ENCODE measurements at regions not wholly inside any gene's neighbourhood (a gene's known extent, or its start where the extent isn't known, plus 50 kb on each side); places are given as distances from the start of the nearest gene placed in this dataset.

DNA sequence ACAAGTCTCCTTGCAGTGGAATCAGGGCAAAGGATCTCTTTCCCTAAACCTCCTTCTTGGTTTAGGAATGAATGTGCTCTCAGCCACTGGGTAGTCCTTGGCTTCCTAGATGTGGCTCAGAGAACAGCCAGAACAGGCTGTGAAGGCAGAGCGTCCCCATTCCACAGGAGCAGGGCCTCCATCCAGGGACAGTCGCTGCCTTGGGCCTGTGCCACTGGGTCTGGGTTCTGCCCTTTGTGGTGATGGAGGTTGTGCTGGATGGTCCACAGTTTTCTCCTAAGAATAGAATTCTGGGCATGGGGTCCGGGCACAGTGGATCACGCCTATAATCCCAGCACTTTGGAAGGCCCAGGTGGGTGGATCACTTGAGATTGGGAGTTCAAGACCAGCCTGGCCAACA is 516.5 kb upstream of the RAB6C start:
- no peak overlapping the region for H3K4me3 ChIP-seq (ENCODE audit: low read length)
- Mint-ChIP-seq H3K9me3 (peaks cover 0 to 3% (median 0%) of the 10 kb centered on the region in 5 donors), H3K4me3 (no peak overlapping the region), H3K27ac (no peak overlapping the region), H3K4me1 (no peaks in the 10 kb centered on the region), H3K27me3 (no peaks in the 10 kb centered on the region), H3K36me3 (no peaks in the 10 kb centered on the region)
- CTCF ChIA-PET = no interaction called here
- H3K27me3 ChIP-seq (ENCODE audit: insufficient read depth, low read length, poor library complexity, severe bottlenecking) = no peaks in the 10 kb centered on the region
- no peaks in the 10 kb centered on the region for H3K36me3 ChIP-seq (ENCODE audit: insufficient read depth, low read length)
- POLR2A ChIA-PET = no interaction called here
- H3K27ac ChIP-seq (ENCODE audit: low read depth, low read length) = no peak overlapping the region
- H3K4me1 ChIP-seq (ENCODE audit: insufficient read depth, low read length) = no peaks in the 10 kb centered on the region
- no peaks in the 10 kb centered on the region for H3K9me3 ChIP-seq (ENCODE audit: low read length)
- no peak for DNase-seq

DNA sequence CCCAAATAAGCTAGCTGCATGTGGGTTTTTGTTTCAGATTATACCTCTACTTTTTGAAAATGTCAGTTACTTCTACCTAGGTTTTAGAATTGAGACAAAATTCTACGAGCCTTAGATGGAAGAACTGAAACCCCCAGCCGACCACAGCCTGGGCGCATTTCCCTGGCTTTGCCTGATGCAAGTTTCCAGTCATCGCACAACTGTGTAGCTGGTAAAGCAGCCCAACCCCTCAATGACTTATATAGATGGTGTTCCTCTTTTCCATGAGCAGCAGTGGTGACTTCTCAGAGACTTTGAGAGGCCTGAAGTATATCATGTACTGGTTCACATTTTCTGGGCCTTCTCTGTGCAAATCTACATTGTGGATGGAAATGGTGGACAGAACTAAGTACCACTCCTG is 515.4 kb upstream of the RAB6C start:
- peaks cover 0 to 3% (median 0%) of the 10 kb centered on the region in 5 donors for H3K9me3 Mint-ChIP-seq
- no peaks in the 10 kb centered on the region for H3K27me3 ChIP-seq (ENCODE audit: insufficient read depth, low read length, poor library complexity, severe bottlenecking)
- H3K36me3 Mint-ChIP-seq = no peaks in the 10 kb centered on the region
- CTCF ChIA-PET = no interaction called here
- H3K4me3 Mint-ChIP-seq = no peak overlapping the region
- no peak overlapping the region for H3K27ac ChIP-seq (ENCODE audit: low read depth, low read length)
- H3K27me3 Mint-ChIP-seq = no peaks in the 10 kb centered on the region
- H3K9me3 ChIP-seq (ENCODE audit: low read length) = no peaks in the 10 kb centered on the region
- no peak for DNase-seq
- no peaks in the 10 kb centered on the region for H3K4me1 Mint-ChIP-seq
- H3K4me1 ChIP-seq (ENCODE audit: insufficient read depth, low read length) = no peaks in the 10 kb centered on the region
- H3K27ac Mint-ChIP-seq = no peak overlapping the region
- no peaks in the 10 kb centered on the region for H3K36me3 ChIP-seq (ENCODE audit: insufficient read depth, low read length)
- POLR2A ChIA-PET = no interaction called here
- H3K4me3 ChIP-seq (ENCODE audit: low read length) = no peak overlapping the region

- no peaks in the 10 kb centered on the region for H3K4me1 ChIP-seq (ENCODE audit: insufficient read depth, low read length)
- CTCF ChIA-PET = no interaction called here
- H3K27me3 Mint-ChIP-seq = no peaks in the 10 kb centered on the region
- no peaks in the 10 kb centered on the region for H3K36me3 Mint-ChIP-seq
- no peak overlapping the region for H3K27ac ChIP-seq (ENCODE audit: low read depth, low read length)
- no peaks in the 10 kb centered on the region for H3K36me3 ChIP-seq (ENCODE audit: insufficient read depth, low read length)
- POLR2A ChIA-PET = no interaction called here
- no peaks in the 10 kb centered on the region for H3K9me3 ChIP-seq (ENCODE audit: low read length)
- H3K9me3 Mint-ChIP-seq = peaks cover 0 to 3% (median 0%) of the 10 kb centered on the region in 5 donors
- no peak overlapping the region for H3K4me3 Mint-ChIP-seq
- no peaks in the 10 kb centered on the region for H3K27me3 ChIP-seq (ENCODE audit: insufficient read depth, low read length, poor library complexity, severe bottlenecking)
- no peak for DNase-seq
- H3K4me1 Mint-ChIP-seq = no peaks in the 10 kb centered on the region
- H3K27ac Mint-ChIP-seq = no peak overlapping the region
- H3K4me3 ChIP-seq (ENCODE audit: low read length) = no peak overlapping the region
These were observed 514.8 kb upstream of the RAB6C start for GRCh38 chr2:129464631-129465030.

DNA sequence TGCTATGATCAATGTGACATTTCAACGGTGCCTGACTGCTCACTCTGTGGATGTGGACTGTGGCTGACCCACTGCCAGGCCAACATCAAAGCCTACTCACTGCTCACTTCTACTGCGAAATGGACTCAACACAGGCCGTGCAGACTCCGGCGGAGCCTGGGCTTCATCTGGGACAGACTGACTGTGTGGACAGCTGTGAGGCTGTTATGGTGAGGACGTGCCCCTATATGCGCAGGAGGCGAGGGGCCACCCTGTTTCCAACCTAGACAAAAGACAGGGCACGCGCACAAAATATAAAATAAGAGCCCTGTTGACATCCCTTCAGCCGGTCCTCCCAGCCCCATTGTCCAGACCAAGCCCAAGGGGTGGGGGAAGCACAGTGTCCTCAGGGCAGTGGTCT is 514.4 kb upstream of the RAB6C start:
- no peaks in the 10 kb centered on the region for H3K36me3 ChIP-seq (ENCODE audit: insufficient read depth, low read length)
- no peaks in the 10 kb centered on the region for H3K27me3 ChIP-seq (ENCODE audit: insufficient read depth, low read length, poor library complexity, severe bottlenecking)
- CTCF ChIA-PET = no interaction called here
- H3K9me3 ChIP-seq (ENCODE audit: low read length) = no peaks in the 10 kb centered on the region
- H3K4me1 ChIP-seq (ENCODE audit: insufficient read depth, low read length) = no peaks in the 10 kb centered on the region
- Mint-ChIP-seq H3K4me1 (no peaks in the 10 kb centered on the region), H3K36me3 (no peaks in the 10 kb centered on the region), H3K27ac (no peak overlapping the region), H3K9me3 (peaks cover 0 to 4% (median 0%) of the 10 kb centered on the region in 5 donors), H3K4me3 (no peak overlapping the region), H3K27me3 (no peaks in the 10 kb centered on the region)
- H3K27ac ChIP-seq (ENCODE audit: low read depth, low read length) = no peak overlapping the region
- POLR2A ChIA-PET = no interaction called here
- no peak overlapping the region for H3K4me3 ChIP-seq (ENCODE audit: low read length)
- no peak for DNase-seq

DNA sequence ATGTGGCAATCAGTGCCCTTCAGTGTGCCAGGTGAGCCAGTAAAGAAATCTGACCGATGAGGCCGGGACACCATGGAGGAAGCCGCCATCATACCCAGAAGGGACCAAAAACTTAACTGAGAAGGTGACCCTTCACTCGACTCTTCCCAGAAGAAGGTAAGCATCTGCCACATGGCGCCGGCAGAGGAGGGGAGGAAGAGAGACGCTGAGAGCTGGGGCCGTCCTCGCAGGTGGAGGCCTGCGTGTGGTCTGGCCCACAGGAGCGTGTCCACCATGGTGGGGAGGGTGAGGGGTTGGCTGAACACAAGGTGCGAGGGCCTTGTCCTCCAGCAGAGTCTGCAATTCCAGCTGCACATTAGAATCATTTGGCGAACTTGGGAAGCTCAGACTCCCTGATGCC is 513.1 kb upstream of the RAB6C start:
- Histone ChIP-seq H3K36me3 (ENCODE audit: insufficient read depth, low read length) (no peaks in the 10 kb centered on the region), H3K4me1 (ENCODE audit: insufficient read depth, low read length) (no peaks in the 10 kb centered on the region), H3K27ac (ENCODE audit: low read depth, low read length) (no peak overlapping the region), H3K4me3 (ENCODE audit: low read length) (no peak overlapping the region), H3K27me3 (ENCODE audit: insufficient read depth, low read length, poor library complexity, severe bottlenecking) (no peaks in the 10 kb centered on the region), H3K9me3 (ENCODE audit: low read length) (no peaks in the 10 kb centered on the region)
- DNase-seq = no peak
- POLR2A ChIA-PET = no interaction called here
- Mint-ChIP-seq H3K4me3 (no peak overlapping the region), H3K9me3 (peaks cover 0 to 7% (median 0%) of the 10 kb centered on the region in 5 donors), H3K27me3 (no peaks in the 10 kb centered on the region), H3K27ac (no peak overlapping the region), H3K4me1 (no peaks in the 10 kb centered on the region), H3K36me3 (no peaks in the 10 kb centered on the region)
- CTCF ChIA-PET = no interaction called here

- Histone ChIP-seq H3K9me3 (ENCODE audit: low read length) (no peaks in the 10 kb centered on the region), H3K27me3 (ENCODE audit: insufficient read depth, low read length, poor library complexity, severe bottlenecking) (no peaks in the 10 kb centered on the region), H3K36me3 (ENCODE audit: insufficient read depth, low read length) (no peaks in the 10 kb centered on the region), H3K4me1 (ENCODE audit: insufficient read depth, low read length) (no peaks in the 10 kb centered on the region), H3K27ac (ENCODE audit: low read depth, low read length) (no peak overlapping the region), H3K4me3 (ENCODE audit: low read length) (no peak overlapping the region)
- H3K4me1 Mint-ChIP-seq = no peaks in the 10 kb centered on the region
- H3K9me3 Mint-ChIP-seq = peaks cover 0 to 7% (median 0%) of the 10 kb centered on the region in 5 donors
- no peak for DNase-seq
- ChIA-PET POLR2A (no interaction called here), CTCF (no interaction called here)
- no peaks in the 10 kb centered on the region for H3K36me3 Mint-ChIP-seq
- no peak overlapping the region for H3K4me3 Mint-ChIP-seq
- H3K27ac Mint-ChIP-seq = no peak overlapping the region
- H3K27me3 Mint-ChIP-seq = no peaks in the 10 kb centered on the region
These were observed 512.3 kb upstream of the RAB6C start for GRCh38 chr2:129467012-129467779.

DNA sequence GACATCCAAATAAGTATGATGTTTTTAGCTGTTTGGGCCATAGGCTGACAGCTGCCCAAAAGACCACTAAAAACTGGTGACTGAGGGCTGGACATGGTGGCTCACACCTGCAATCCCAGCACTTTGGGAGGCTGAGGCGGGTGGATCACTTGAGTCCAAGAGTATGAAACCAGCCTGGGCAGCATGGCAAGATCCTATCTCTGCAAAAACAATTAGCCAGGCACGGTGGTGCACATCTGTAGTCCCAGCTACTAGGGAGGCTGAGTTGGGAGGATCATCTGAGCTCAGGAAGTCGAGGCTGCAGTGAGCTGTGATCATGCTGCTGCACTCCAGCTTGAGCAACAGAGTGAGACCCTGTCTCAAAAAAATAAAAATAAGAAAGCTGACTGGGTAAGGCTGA is 511.5 kb upstream of the RAB6C start:
- Histone ChIP-seq H3K4me1 (ENCODE audit: insufficient read depth, low read length) (no peaks in the 10 kb centered on the region), H3K27ac (ENCODE audit: low read depth, low read length) (no peak overlapping the region), H3K27me3 (ENCODE audit: insufficient read depth, low read length, poor library complexity, severe bottlenecking) (no peaks in the 10 kb centered on the region), H3K9me3 (ENCODE audit: low read length) (no peaks in the 10 kb centered on the region), H3K4me3 (ENCODE audit: low read length) (no peak overlapping the region), H3K36me3 (ENCODE audit: insufficient read depth, low read length) (no peaks in the 10 kb centered on the region)
- Mint-ChIP-seq H3K36me3 (no peaks in the 10 kb centered on the region), H3K4me1 (no peaks in the 10 kb centered on the region), H3K27me3 (no peaks in the 10 kb centered on the region), H3K27ac (no peak overlapping the region), H3K9me3 (peaks cover 0 to 7% (median 0%) of the 10 kb centered on the region in 5 donors), H3K4me3 (no peak overlapping the region)
- ChIA-PET CTCF (no interaction called here), POLR2A (no interaction called here)
- DNase-seq = no peak

DNA sequence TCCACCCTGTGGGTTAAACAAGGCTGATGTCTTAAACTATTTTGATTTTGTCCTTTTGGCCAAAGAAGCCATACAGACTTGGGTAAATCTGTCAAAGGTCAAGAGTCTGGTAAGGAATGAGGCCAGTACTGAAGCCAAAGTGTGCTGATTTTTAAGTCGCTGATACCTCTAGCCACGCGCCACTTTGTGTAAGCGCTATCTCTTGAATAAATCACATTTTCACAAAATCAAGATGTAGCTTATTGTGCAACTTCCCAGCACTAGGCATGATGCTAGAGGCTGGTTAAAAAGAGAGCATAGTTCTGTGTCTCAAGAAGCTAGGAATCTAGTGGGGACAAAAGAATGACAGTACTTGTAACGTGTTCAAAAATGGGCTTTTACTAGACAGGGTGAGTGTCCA is 510.6 kb upstream of the RAB6C start:
- Histone ChIP-seq H3K9me3 (ENCODE audit: low read length) (no peaks in the 10 kb centered on the region), H3K4me1 (ENCODE audit: insufficient read depth, low read length) (no peaks in the 10 kb centered on the region), H3K36me3 (ENCODE audit: insufficient read depth, low read length) (no peaks in the 10 kb centered on the region), H3K4me3 (ENCODE audit: low read length) (no peak overlapping the region), H3K27me3 (ENCODE audit: insufficient read depth, low read length, poor library complexity, severe bottlenecking) (no peaks in the 10 kb centered on the region), H3K27ac (ENCODE audit: low read depth, low read length) (no peak overlapping the region)
- CTCF ChIA-PET = no interaction called here
- POLR2A ChIA-PET = no interaction called here
- peaks cover 0 to 7% (median 0%) of the 10 kb centered on the region in 5 donors for H3K9me3 Mint-ChIP-seq
- no peak for DNase-seq
- no peaks in the 10 kb centered on the region for H3K4me1 Mint-ChIP-seq
- no peaks in the 10 kb centered on the region for H3K36me3 Mint-ChIP-seq
- no peak overlapping the region for H3K27ac Mint-ChIP-seq
- no peaks in the 10 kb centered on the region for H3K27me3 Mint-ChIP-seq
- H3K4me3 Mint-ChIP-seq = no peak overlapping the region

DNA sequence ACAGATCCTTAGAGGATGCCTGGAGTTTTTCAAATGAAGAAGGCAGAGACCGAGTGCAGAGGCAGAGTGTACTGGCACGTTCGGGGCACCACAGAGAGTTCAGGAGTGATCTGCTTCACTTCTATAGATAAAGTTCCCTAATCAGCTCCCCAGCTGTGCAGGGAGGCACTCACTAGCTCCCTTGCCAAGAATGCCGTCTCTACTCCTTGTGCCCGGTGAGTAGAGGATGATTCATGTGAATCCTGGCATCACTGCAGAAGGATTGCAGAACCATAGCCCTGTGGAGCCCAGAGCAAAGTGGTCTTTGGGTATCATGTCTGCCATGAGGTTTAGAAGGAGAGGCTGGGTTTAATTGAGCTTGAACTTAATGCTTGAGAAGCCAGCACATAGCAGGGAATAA is 510.1 kb upstream of the RAB6C start:
- Histone ChIP-seq H3K36me3 (ENCODE audit: insufficient read depth, low read length) (no peaks in the 10 kb centered on the region), H3K4me3 (ENCODE audit: low read length) (no peak overlapping the region), H3K27me3 (ENCODE audit: insufficient read depth, low read length, poor library complexity, severe bottlenecking) (no peaks in the 10 kb centered on the region), H3K4me1 (ENCODE audit: insufficient read depth, low read length) (no peaks in the 10 kb centered on the region), H3K9me3 (ENCODE audit: low read length) (no peaks in the 10 kb centered on the region), H3K27ac (ENCODE audit: low read depth, low read length) (no peak overlapping the region)
- Mint-ChIP-seq H3K4me1 (no peaks in the 10 kb centered on the region), H3K27ac (no peak overlapping the region), H3K27me3 (no peaks in the 10 kb centered on the region), H3K36me3 (no peaks in the 10 kb centered on the region), H3K4me3 (no peak overlapping the region), H3K9me3 (peaks cover 0 to 6% (median 0%) of the 10 kb centered on the region in 5 donors)
- CTCF ChIA-PET = no interaction called here
- POLR2A ChIA-PET = no interaction called here
- DNase-seq = no peak
